Uterus (tissue), 3 donors: ENCODE measurements at regions not wholly inside any gene's neighbourhood (a gene's known extent, or its start where the extent isn't known, plus 50 kb on each side); places are given as distances from the start of the nearest gene placed in this dataset.

ENCODE experiments used
- DNase-seq, 2 donors: peaks; one replicate each; pipeline ENCODE4 v3.0.0-alpha.2; 2019 to 2020
- H3K27ac ChIP-seq, 2 donors: fragments of 200-600 bp; sonication (generic); 1 replicate in 1 of 2; 2 replicates in 1 of 2; pipeline ENCODE4 v1.5.1; 2016 to 2018
- H3K27me3 ChIP-seq, 2 donors: fragments of 200-600 bp; sonication (generic); one replicate each; pipeline ENCODE4 v1.5.1; 2018 to 2019; ENCODE audit warnings: control low read depth in 1 of 2
- H3K36me3 ChIP-seq, 2 donors: fragments of 200-600 bp; sonication (generic); one replicate each; pipeline ENCODE4 v1.5.1; 2019; ENCODE audit warnings: control low read depth in 1 of 2
- H3K4me1 ChIP-seq, 2 donors: fragments of 200-600 bp; sonication (generic); one replicate each; pipeline ENCODE4 v1.5.1; 2018 to 2019; ENCODE audit warnings: control low read depth in 1 of 2
- H3K4me3 ChIP-seq, 2 donors: fragments of 200-600 bp; sonication (generic); 1 replicate in 1 of 2; 2 replicates in 1 of 2; pipeline ENCODE4 v1.5.1; 2018 to 2019; ENCODE audit warnings: mild to moderate bottlenecking in 1 of 2
- H3K9me3 ChIP-seq, 2 donors: fragments of 200-600 bp; sonication (generic); one replicate each; pipeline ENCODE4 v1.5.1; 2019; ENCODE audit warnings: control low read depth in 1 of 2
- POLR2A ChIP-seq, 2 donors: fragments of 450-650 bp; IDR thresholded peaks; one replicate each; pipeline ENCODE4 v1.6.1; 2016; ENCODE audit warnings: antibody characterized with exemption in 2 of 2, mild to moderate bottlenecking in 1 of 2, moderate library complexity in 1 of 2
- intact Hi-C: fragments of 100-400 bp; cut with DNase I; formaldehyde crosslinking; loops from one replicate; pipeline ENCODE4 v1.15.1; 2023; ENCODE audit warnings: low total_unique reads
- TF ChIP-seq, protein P1 (sequence below), 4 experiments: fragments of 200-600 bp in 2 of 4; fragments of 450-650 bp in 2 of 4; sonication (generic) in 2 of 4; IDR thresholded peaks; one replicate each; pipeline ENCODE4 v1.5.1; 2016 to 2019; ENCODE audit warnings: antibody characterized with exemption in 4 of 4, mild to moderate bottlenecking in 2 of 4, moderate library complexity in 1 of 4
- donor health status: DM: yes; HTN: yes; CAD: no.

GRCh38 chr12:61717986-61718385 is 542.2 kb upstream of the USP15 start:
- H3K27me3 ChIP-seq, result no peaks in the 10 kb centered on the region
- H3K4me1 ChIP-seq, result no peaks in the 10 kb centered on the region
- no peaks in the 10 kb centered on the region for H3K36me3 ChIP-seq
- H3K27ac ChIP-seq, result no peak overlapping the region
- TF ChIP-seq, protein P1, sequence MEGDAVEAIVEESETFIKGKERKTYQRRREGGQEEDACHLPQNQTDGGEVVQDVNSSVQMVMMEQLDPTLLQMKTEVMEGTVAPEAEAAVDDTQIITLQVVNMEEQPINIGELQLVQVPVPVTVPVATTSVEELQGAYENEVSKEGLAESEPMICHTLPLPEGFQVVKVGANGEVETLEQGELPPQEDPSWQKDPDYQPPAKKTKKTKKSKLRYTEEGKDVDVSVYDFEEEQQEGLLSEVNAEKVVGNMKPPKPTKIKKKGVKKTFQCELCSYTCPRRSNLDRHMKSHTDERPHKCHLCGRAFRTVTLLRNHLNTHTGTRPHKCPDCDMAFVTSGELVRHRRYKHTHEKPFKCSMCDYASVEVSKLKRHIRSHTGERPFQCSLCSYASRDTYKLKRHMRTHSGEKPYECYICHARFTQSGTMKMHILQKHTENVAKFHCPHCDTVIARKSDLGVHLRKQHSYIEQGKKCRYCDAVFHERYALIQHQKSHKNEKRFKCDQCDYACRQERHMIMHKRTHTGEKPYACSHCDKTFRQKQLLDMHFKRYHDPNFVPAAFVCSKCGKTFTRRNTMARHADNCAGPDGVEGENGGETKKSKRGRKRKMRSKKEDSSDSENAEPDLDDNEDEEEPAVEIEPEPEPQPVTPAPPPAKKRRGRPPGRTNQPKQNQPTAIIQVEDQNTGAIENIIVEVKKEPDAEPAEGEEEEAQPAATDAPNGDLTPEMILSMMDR (IDR thresholded peaks at IDR 0.05), result no peak
- no peak for TF ChIP-seq POLR2A (IDR thresholded peaks at IDR 0.05)
- no peak overlapping the region for H3K4me3 ChIP-seq
- intact Hi-C loops, result no loop called here
- no peaks in the 10 kb centered on the region for H3K9me3 ChIP-seq
- no peak for DNase-seq

GRCh38 chr12:61739925-61740324 is 520.3 kb upstream of the USP15 start:
- intact Hi-C loops, result no loop called here

GRCh38 chr12:61750604-61751003 is 509.6 kb upstream of the USP15 start:
- intact Hi-C loops, result no loop called here
- no peak for DNase-seq
- TF ChIP-seq POLR2A (IDR thresholded peaks at IDR 0.05), result no peak
- TF ChIP-seq, protein P1 (IDR thresholded peaks at IDR 0.05), result no peak

More at GRCh38 chr12:61739925-61740324, 520.3 kb upstream of the USP15 start:
- Histone ChIP-seq H3K4me3 (no peak overlapping the region), H3K27ac (no peak overlapping the region), H3K36me3 (no peaks in the 10 kb centered on the region), H3K4me1 (no peaks in the 10 kb centered on the region), H3K9me3 (no peaks in the 10 kb centered on the region), H3K27me3 (no peaks in the 10 kb centered on the region)
- DNase-seq, result no peak
- TF ChIP-seq POLR2A (IDR thresholded peaks at IDR 0.05), result no peak
- TF ChIP-seq, protein P1 (IDR thresholded peaks at IDR 0.05), result no peak

DNA sequence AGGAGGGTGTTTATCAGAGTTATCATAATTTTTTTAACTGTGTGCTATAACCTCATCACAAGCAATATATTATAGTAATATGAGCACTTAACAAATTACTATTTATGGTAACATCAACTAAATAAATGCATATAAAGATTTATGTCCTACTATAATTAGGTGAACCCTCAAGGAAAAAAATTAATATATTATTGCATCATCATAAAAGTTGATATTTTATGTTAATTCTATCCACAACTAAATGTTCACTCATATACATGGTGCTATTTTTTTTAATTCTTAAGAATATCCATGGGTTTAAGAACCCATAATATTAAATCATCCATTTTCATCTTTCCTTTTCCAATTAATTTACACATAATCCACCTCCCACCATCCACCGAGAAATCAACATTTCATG is 506.0 kb upstream of the USP15 start:
- Histone ChIP-seq H3K27ac (no peak overlapping the region), H3K9me3 (no peaks in the 10 kb centered on the region), H3K36me3 (no peaks in the 10 kb centered on the region), H3K27me3 (no peaks in the 10 kb centered on the region), H3K4me1 (no peaks in the 10 kb centered on the region), H3K4me3 (no peak overlapping the region)
- DNase-seq, result no peak
- TF ChIP-seq, protein P1 (IDR thresholded peaks at IDR 0.05), result no peak
- TF ChIP-seq POLR2A (IDR thresholded peaks at IDR 0.05), result no peak
- intact Hi-C loops, result no loop called here

More at GRCh38 chr12:61750604-61751003, 509.6 kb upstream of the USP15 start:
- Histone ChIP-seq H3K36me3 (no peaks in the 10 kb centered on the region), H3K27ac (no peak overlapping the region), H3K4me1 (no peaks in the 10 kb centered on the region), H3K9me3 (no peaks in the 10 kb centered on the region), H3K27me3 (no peaks in the 10 kb centered on the region), H3K4me3 (no peak overlapping the region)

- H3K9me3 ChIP-seq, result no peaks in the 10 kb centered on the region
- H3K4me1 ChIP-seq, result no peaks in the 10 kb centered on the region
- no peak overlapping the region for H3K4me3 ChIP-seq
- no peaks in the 10 kb centered on the region for H3K27me3 ChIP-seq
- no peaks in the 10 kb centered on the region for H3K36me3 ChIP-seq
- no peak overlapping the region for H3K27ac ChIP-seq
- TF ChIP-seq, protein P1 (IDR thresholded peaks at IDR 0.05), result no peak
- no peak for TF ChIP-seq POLR2A (IDR thresholded peaks at IDR 0.05)
- DNase-seq, result no peak
- intact Hi-C loops, result no loop called here
Observed at GRCh38 chr12:61757831-61758505, 502.2 kb upstream of the USP15 start.
